T-helper 9 cell (primary cell): ENCODE measurements at regions not wholly inside any gene's neighbourhood (a gene's known extent, or its start where the extent isn't known, plus 50 kb on each side); places are given as distances from the start of the nearest gene placed in this dataset.

Experiments
- DNase-seq: peaks from one replicate; pipeline ENCODE4 v3.0.0-alpha.2; 2020

GRCh38 chr16:80066805-80067580, 466.5 kb upstream of the MAF start:
- DNase-seq: no peak

- no peak for DNase-seq
These were observed 465.0 kb upstream of the MAF start for GRCh38 chr16:80065541-80065940.

- no peak for DNase-seq
These were observed 463.2 kb upstream of the MAF start for GRCh38 chr16:80063713-80064069.

GRCh38 chr16:80063031-80063712, 462.6 kb upstream of the MAF start:
- DNase-seq: no peak

- DNase-seq: no peak
These were observed 462.0 kb upstream of the MAF start for GRCh38 chr16:80062361-80063030.

GRCh38 chr16:80060470-80060869, 459.9 kb upstream of the MAF start:
- no peak for DNase-seq

- DNase-seq: no peak
These were observed 459.3 kb upstream of the MAF start for GRCh38 chr16:80059836-80060235.

- DNase-seq: no peak
These were observed 457.7 kb upstream of the MAF start for GRCh38 chr16:80058214-80058613.

GRCh38 chr16:80056324-80056723, 455.8 kb upstream of the MAF start:
- DNase-seq: no peak

- DNase-seq: no peak
These were observed 455.3 kb upstream of the MAF start for GRCh38 chr16:80055831-80056230.

- DNase-seq: no peak
These were observed 454.1 kb upstream of the MAF start for GRCh38 chr16:80054647-80055046.

GRCh38 chr16:80051040-80051439, 450.5 kb upstream of the MAF start:
- DNase-seq: no peak

GRCh38 chr16:80048250-80048649, 447.7 kb upstream of the MAF start:
- DNase-seq: no peak

- DNase-seq: no peak
These were observed 447.3 kb upstream of the MAF start for GRCh38 chr16:80047842-80048241.

GRCh38 chr16:80046848-80047247, 446.3 kb upstream of the MAF start:
- no peak for DNase-seq

GRCh38 chr16:80046261-80046660, 445.7 kb upstream of the MAF start:
- DNase-seq: no peak

GRCh38 chr16:80045861-80046260, 445.3 kb upstream of the MAF start:
- no peak for DNase-seq

- DNase-seq: no peak
These were observed 440.9 kb upstream of the MAF start for GRCh38 chr16:80041410-80041809.

- DNase-seq: no peak
These were observed 440.3 kb upstream of the MAF start for GRCh38 chr16:80040814-80041213.

- no peak for DNase-seq
These were observed 439.9 kb upstream of the MAF start for GRCh38 chr16:80040413-80040812.

- DNase-seq: no peak
These were observed 439.2 kb upstream of the MAF start for GRCh38 chr16:80039777-80040176.

- no peak for DNase-seq
These were observed 438.0 kb upstream of the MAF start for GRCh38 chr16:80038566-80038965.

- DNase-seq: no peak
These were observed 434.6 kb upstream of the MAF start for GRCh38 chr16:80034948-80035663.

GRCh38 chr16:80034469-80034826, 433.9 kb upstream of the MAF start:
- no peak for DNase-seq
